ENCODE measurements at regions not wholly inside any gene's neighbourhood (a gene's known extent, or its start where the extent isn't known, plus 50 kb on each side); places are given as distances from the start of the nearest gene placed in this dataset.

GRCh38 chr11:69374946-69375310 is 81.0 kb downstream of the MYEOV start:
- ATAC-seq (ENCODE audit: insufficient read depth, low FRiP score) (no peak), DNase-seq (peak in 1 of 3 donors; percentile 8)
- Histone ChIP-seq H3K4me3 (no peak overlapping the region), H3K36me3 (ENCODE audit: control insufficient read depth in 4 of 4, insufficient read depth in 4 of 4, low read length in 4 of 4) (no peaks in the 10 kb centered on the region), H3K9me3 (ENCODE audit: control insufficient read depth in 4 of 4, insufficient read depth in 3 of 4, low read length in 3 of 4) (no peaks in the 10 kb centered on the region), H3K27me3 (ENCODE audit: control insufficient read depth in 3 of 3, insufficient read depth in 3 of 3, low read length in 2 of 3) (no peaks in the 10 kb centered on the region), H3K9ac (ENCODE audit: insufficient read depth in 1 of 2, low read length in 2 of 2) (no peak overlapping the region), H3K4me1 (ENCODE audit: control insufficient read depth in 5 of 5, insufficient read depth in 5 of 5, low read length in 5 of 5) (peaks cover 0 to 13% (median 5%) of the 10 kb centered on the region in 5 donors), H3K27ac (ENCODE audit: low read depth in 1 of 2, low read length in 1 of 2) (no peak overlapping the region)
- WGBS, 2 donors = 85 to 93% methylated on average over 4 of the region's 4 CpGs
- TF ChIP-seq CTCF (IDR thresholded peaks at IDR 0.05; ENCODE audit: control extremely low read depth, extremely low read depth) = no peak

GRCh38 chr11:69375316-69376154 is 81.6 kb downstream of the MYEOV start:
- Histone ChIP-seq H3K9me3 (ENCODE audit: control insufficient read depth in 4 of 4, insufficient read depth in 3 of 4, low read length in 3 of 4) (no peaks in the 10 kb centered on the region), H3K27ac (ENCODE audit: low read depth in 1 of 2, low read length in 1 of 2) (no peak overlapping the region), H3K27me3 (ENCODE audit: control insufficient read depth in 3 of 3, insufficient read depth in 3 of 3, low read length in 2 of 3) (no peaks in the 10 kb centered on the region), H3K4me1 (ENCODE audit: control insufficient read depth in 5 of 5, insufficient read depth in 5 of 5, low read length in 5 of 5) (peaks cover 0 to 17% (median 10%) of the 10 kb centered on the region in 5 donors), H3K4me3 (no peak overlapping the region), H3K36me3 (ENCODE audit: control insufficient read depth in 4 of 4, insufficient read depth in 4 of 4, low read length in 4 of 4) (no peaks in the 10 kb centered on the region), H3K9ac (ENCODE audit: insufficient read depth in 1 of 2, low read length in 2 of 2) (no peak overlapping the region)
- WGBS, 2 donors = 85 to 89% methylated on average over 22 of the region's 22 CpGs
- DNase-seq (peak in 1 of 3 donors; percentile 9), ATAC-seq (ENCODE audit: insufficient read depth, low FRiP score) (no peak)
- no peak for TF ChIP-seq CTCF (IDR thresholded peaks at IDR 0.05; ENCODE audit: control extremely low read depth, extremely low read depth)

GRCh38 chr11:69376155-69377028 is 82.4 kb downstream of the MYEOV start:
- TF ChIP-seq CTCF (IDR thresholded peaks at IDR 0.05; ENCODE audit: control extremely low read depth, extremely low read depth) = no peak
- 93 to 94% methylated on average over 20 of the region's 20 CpGs for WGBS, 2 donors
- H3K9ac ChIP-seq (ENCODE audit: insufficient read depth in 1 of 2, low read length in 2 of 2) = no peak overlapping the region
- H3K27me3 ChIP-seq (ENCODE audit: control insufficient read depth in 3 of 3, insufficient read depth in 3 of 3, low read length in 2 of 3) = no peaks in the 10 kb centered on the region
- peak in 1 of 3 donors; percentile 7 for DNase-seq
- no peak overlapping the region for H3K4me3 ChIP-seq
- peaks cover 0 to 23% (median 13%) of the 10 kb centered on the region in 5 donors for H3K4me1 ChIP-seq (ENCODE audit: control insufficient read depth in 5 of 5, insufficient read depth in 5 of 5, low read length in 5 of 5)
- no peaks in the 10 kb centered on the region for H3K9me3 ChIP-seq (ENCODE audit: control insufficient read depth in 4 of 4, insufficient read depth in 3 of 4, low read length in 3 of 4)
- no peaks in the 10 kb centered on the region for H3K36me3 ChIP-seq (ENCODE audit: control insufficient read depth in 4 of 4, insufficient read depth in 4 of 4, low read length in 4 of 4)
- ATAC-seq (ENCODE audit: insufficient read depth, low FRiP score) = no peak
- no peak overlapping the region for H3K27ac ChIP-seq (ENCODE audit: low read depth in 1 of 2, low read length in 1 of 2)

All from lung (tissue), 11 donors.